Endothelial cell of umbilical vein (primary cell): ENCODE measurements at regions not wholly inside any gene's neighbourhood (a gene's known extent, or its start where the extent isn't known, plus 50 kb on each side); places are given as distances from the start of the nearest gene placed in this dataset.

Source experiments
- CTCF ChIP-seq, 2 donors: IDR thresholded peaks; 1 replicate in 1 of 2; 2 replicates in 1 of 2; pipeline ENCODE4 v1.5.1; 2011; ENCODE audit warnings: low read length in 2 of 2, mild to moderate bottlenecking in 2 of 2, moderate library complexity in 2 of 2, control low read depth in 1 of 2, inconsistent platforms in 1 of 2, low read depth in 1 of 2; ENCODE audit not compliant: insufficient read depth in 1 of 2; ENCODE audit errors: extremely low read depth in 1 of 2
- POLR2A ChIP-seq: IDR thresholded peaks from 2 replicates; pipeline ENCODE4 v1.6.1; 2012; ENCODE audit warnings: low read depth, mild to moderate bottlenecking, control low read depth, low read length

DNA sequence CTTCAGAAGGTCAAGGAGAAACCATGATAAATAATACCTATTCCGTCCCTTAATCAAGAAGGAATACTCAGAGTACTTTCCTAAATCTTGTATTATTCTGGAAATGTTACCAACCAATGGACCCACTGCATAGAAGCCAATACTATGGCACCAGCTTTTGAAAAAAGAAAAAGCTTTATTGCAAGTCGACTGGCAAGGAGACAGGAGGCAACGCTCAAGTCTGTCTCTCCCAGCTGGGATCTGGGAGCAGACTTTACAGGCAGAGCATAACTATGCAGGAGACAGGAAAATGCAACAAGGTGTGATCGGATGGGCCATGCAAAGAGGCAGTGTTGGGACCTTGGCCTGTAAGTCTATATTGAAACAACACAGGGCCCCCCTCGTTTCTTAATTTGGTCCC, 132.4 kb downstream of the CHD9NB start:
- no peak for TF ChIP-seq CTCF (IDR thresholded peaks at IDR 0.05; ENCODE audit: extremely low read depth in 1 of 2, insufficient read depth in 1 of 2, low read depth in 1 of 2, low read length in 2 of 2)
- no peak for TF ChIP-seq POLR2A
